HL-60 (cell line): ENCODE measurements at regions not wholly inside any gene's neighbourhood (a gene's known extent, or its start where the extent isn't known, plus 50 kb on each side); places are given as distances from the start of the nearest gene placed in this dataset.

ENCODE experiments used
- DNase-seq, 2 experiments: peaks; one replicate each; pipeline ENCODE4 v3.0.0-alpha.2; 2010 to 2020; ENCODE audit warnings: low read depth in 1 of 2, low spot score in 1 of 2
- H3K27ac ChIP-seq: fragments of 250-450 bp; sonication (Bioruptor Pico); replicated peaks from 2 replicates; pipeline ENCODE4 v1.5.1; 2020; ENCODE audit warnings: mild to moderate bottlenecking, moderate library complexity
- H3K27me3 ChIP-seq: fragments of 250-450 bp; sonication (Bioruptor Pico); 2 replicates; pipeline ENCODE4 v1.5.1; 2021; ENCODE audit warnings: mild to moderate bottlenecking, moderate library complexity; ENCODE audit not compliant: insufficient read depth, poor library complexity, severe bottlenecking
- H3K4me3 ChIP-seq: replicated peaks from 2 replicates; pipeline ENCODE4 v1.5.1; 2011; ENCODE audit warnings: mild to moderate bottlenecking, control low read depth, low read length; ENCODE audit not compliant: insufficient read depth
- CTCF ChIP-seq: IDR thresholded peaks from one replicate; pipeline ENCODE4 v1.5.1; 2011; ENCODE audit warnings: low read length, control low read depth, inconsistent platforms; ENCODE audit not compliant: insufficient read depth
- GABPA ChIP-seq: IDR thresholded peaks from 2 replicates; pipeline ENCODE4 v1.6.1; 2012; ENCODE audit warnings: low read depth
- POLR2AphosphoS5 ChIP-seq: IDR thresholded peaks from 2 replicates; pipeline ENCODE4 v1.6.1; 2012; ENCODE audit warnings: low read depth
- REST ChIP-seq: IDR thresholded peaks from 2 replicates; pipeline ENCODE4 v1.6.1; 2012; ENCODE audit warnings: low read depth; ENCODE audit not compliant: insufficient replicate concordance
- SPI1 ChIP-seq: IDR thresholded peaks from 2 replicates; pipeline ENCODE4 v1.6.1; 2012; ENCODE audit warnings: low read depth, mild to moderate bottlenecking, borderline replicate concordance

GRCh38 chr18:3356614-3357013 lies 93.4 kb upstream of the TGIF1 start:
- no peak for TF ChIP-seq GABPA
- TF ChIP-seq SPI1: no peak
- no peak for TF ChIP-seq REST
- no peak for TF ChIP-seq POLR2AphosphoS5
- no peak for TF ChIP-seq CTCF
- no peak for DNase-seq
- no peaks in the 10 kb centered on the region for H3K27me3 ChIP-seq
- no peak overlapping the region for H3K27ac ChIP-seq
- H3K4me3 ChIP-seq: no peak overlapping the region

GRCh38 chr18:3357516-3357915 lies 92.5 kb upstream of the TGIF1 start:
- H3K4me3 ChIP-seq: no peak overlapping the region
- TF ChIP-seq CTCF (no peak), POLR2AphosphoS5 (no peak), REST (no peak), GABPA (no peak), SPI1 (no peak)
- no peak for DNase-seq
- H3K27me3 ChIP-seq: no peaks in the 10 kb centered on the region
- H3K27ac ChIP-seq: no peak overlapping the region

- Histone ChIP-seq H3K27ac (no peak overlapping the region), H3K27me3 (no peaks in the 10 kb centered on the region), H3K4me3 (no peak overlapping the region)
- DNase-seq: no peak
- TF ChIP-seq GABPA (no peak), REST (no peak), POLR2AphosphoS5 (no peak), CTCF (no peak), SPI1 (no peak)
Measured at GRCh38 chr18:3358310-3358709, 91.7 kb upstream of the TGIF1 start.
